NCI-H128 (cell line): ENCODE measurements at regions not wholly inside any gene's neighbourhood (a gene's known extent, or its start where the extent isn't known, plus 50 kb on each side); places are given as distances from the start of the nearest gene placed in this dataset.

Source experiments
- DNase-seq: peaks from one replicate; lab custom pipeline; 2025; ENCODE audit not compliant: unreplicated experiment; lab: John Stamatoyannopoulos, UW

GRCh38 chr9:14399756-14400657 lies 86.1 kb upstream of the NFIB start:
- DNase-seq = no peak

DNA sequence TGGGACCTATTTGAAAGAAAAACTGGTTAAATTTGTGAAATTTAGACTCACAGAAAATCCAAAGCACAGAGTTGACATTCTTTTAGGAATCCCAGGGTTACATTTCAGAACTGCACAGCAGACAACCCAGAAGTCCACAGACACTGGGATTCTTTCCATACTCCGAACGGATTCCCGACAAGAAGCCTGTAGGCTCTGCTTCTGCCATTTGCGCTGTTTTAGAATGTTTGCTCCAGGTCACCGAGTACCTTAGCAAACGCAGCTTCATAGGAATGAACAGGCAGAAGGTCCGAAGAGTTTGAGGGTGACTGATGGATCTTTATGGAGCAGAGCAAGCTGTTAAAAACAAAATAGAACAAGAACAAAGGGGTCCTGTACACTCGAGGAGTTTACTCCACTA lies 84.5 kb upstream of the NFIB start:
- no peak for DNase-seq

- no peak for DNase-seq
These were observed 82.2 kb upstream of the NFIB start for GRCh38 chr9:14396171-14396570.

DNA sequence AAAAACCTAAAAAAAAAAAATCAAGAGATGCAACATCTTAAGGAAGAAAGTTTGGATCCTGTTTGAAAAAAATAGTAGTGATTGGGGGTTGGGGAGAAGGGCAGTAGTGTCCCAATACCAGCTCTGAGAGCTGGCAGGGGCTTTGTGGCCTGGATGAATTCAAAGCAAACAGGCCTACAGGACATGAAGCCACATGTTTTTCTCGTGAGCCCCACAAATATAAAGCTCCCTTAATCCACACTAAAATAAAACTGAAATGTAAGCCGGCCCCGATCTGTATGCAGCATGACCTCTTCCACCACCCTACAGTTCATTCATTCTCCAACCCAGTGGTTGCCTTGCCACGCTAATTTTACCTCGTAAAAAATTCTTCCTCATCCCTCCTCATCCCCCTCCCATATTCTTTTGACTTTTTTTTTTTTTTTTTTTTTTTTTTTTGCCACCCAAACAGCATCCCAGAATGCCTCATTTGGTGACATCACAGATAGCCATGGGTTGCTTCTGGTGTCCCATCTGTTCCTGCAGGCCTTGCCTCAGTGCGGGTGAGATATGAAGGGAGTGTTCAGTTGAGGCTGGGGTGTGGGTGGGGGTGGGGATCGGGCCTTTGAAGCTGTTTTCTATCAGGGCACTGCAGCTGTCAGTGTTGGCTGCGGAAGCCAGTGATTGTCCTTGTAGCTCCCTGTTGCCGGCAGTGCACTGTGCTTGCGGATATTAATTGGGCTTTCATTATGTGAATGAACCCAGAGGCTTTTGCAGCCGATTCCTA lies 81.6 kb upstream of the NFIB start:
- DNase-seq = no peak

DNA sequence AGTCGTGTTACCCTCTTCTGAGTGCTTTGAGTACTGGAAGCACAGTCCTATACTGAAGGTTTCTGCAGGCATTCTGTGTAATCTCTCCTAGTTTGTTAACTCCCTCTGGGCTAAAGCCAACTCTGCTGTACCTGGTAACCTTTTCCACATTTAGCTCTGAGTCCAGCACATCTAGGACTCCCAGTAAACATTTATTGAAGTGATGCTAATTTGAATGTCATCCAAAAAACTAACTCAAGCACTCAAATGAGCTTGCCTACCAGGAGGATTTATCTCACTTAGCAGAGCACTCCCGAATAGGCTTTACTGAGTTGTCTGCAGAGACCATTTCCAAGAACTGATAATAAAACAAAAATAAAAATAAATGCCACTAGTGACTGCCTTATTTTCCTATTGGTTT lies 79.5 kb upstream of the NFIB start:
- DNase-seq = no peak

DNA sequence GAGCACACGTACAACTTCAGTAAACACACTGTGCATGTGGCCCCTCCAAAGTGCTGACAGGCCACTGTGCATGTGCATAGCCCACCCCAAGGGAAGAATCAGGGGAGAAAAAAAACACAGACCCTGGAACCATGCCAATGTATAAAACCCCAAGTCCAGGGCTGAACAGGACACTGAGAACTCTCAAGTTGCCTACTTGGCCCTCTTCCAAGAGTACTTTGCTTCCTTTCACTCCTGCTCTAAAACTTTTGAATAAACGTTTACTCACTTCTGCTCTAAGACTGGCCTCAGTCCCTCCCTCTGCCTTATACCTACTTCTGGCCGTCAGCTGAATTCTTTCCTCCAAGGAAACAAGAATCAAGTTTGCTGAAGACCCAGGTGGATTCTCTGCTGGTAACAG lies 77.7 kb upstream of the NFIB start:
- DNase-seq = no peak

- no peak for DNase-seq
These were observed 75.7 kb upstream of the NFIB start for GRCh38 chr9:14389657-14390056.

DNA sequence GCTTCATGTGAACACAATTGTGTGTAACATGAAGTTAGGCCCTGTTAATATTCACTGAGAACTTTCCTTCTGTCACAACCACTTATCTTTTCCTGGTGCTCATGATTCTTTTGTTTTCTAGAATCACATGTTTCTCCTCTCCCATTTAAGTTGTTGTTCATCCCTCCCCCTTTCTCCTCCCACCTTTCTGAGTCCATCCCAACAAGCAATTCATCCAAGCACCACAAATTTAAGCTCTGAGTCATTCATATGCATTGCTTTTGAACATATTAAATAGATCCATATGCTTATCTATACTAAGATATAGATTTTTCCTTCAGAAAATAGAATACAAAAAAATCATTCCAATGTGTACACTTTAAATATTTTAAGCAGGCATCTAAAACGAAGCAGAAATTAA lies 75.2 kb upstream of the NFIB start:
- DNase-seq = no peak

DNA sequence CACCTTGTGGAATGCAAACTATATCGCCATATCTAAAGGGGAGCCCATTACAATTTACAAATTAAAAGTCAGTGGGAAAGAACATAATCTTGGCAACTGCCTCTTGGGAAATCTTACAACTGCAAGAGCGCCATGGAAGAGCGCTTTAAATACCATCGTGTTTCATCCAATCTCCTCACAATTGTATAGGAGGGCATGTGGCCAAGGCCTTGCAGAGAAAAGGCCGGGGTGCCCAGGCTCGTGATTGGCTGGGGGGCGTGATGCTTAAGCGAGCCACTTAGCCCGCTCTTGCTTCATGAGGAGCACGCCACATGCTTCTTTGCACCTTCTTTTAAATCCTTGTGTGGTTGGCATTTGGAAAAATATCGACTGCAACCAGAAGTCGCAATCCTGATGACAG lies 69.8 kb upstream of the NFIB start:
- no peak for DNase-seq

DNA sequence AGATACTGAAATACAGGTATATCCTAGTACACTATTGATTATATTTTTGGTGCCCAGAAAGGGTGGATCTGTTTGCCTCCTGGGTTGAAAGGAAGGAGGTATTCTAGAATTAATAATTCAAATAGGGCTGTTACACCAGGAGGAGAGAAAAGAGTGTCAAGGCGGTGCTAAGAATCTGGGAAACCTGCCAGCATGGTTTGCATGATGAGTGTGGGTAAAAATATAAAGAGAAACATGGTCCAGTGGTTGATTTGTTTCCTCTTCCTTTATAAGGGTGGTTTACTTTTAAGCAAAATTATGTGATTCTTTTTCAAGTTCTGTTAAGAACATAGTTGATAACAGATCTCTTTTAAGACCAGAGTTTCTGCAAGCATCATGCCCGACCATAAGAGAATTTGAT lies 69.4 kb upstream of the NFIB start:
- no peak for DNase-seq

DNA sequence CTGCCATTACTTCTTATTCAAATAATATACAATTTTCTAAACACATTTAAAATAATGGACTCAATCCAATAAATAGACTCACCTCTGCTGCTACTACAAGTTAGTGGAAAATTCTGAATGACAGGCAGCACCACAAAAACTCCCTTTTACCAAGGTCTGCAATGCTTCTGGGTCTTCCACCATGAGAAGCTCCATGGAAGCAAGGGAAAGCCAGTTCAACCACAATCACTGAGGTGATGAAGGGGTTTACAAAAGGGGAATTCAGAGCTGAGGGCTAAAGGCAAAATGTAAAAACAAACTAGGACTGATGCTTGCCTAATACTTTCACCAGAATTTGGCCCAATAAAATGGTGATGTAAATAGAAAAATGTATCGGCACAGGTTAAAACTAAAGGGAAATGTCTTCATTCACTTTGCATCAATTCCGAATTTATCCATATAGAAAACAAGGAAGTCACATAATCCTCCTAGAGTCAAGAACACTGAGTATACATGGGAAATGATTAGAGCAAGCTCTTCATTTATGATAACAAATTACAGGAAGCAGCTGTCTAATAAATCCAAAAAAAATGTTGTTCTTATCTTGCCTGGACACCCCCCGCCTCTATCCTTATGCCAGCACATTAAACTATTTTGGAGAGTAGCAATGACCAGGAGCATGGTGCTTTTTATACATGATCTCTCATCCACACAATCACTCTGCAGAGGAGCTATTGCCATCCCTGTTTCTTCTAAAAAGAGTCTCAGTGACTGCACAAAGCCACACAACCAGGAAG lies 66.3 kb upstream of the NFIB start:
- DNase-seq = no peak

- no peak for DNase-seq
These were observed 65.3 kb upstream of the NFIB start for GRCh38 chr9:14379280-14379679.

DNA sequence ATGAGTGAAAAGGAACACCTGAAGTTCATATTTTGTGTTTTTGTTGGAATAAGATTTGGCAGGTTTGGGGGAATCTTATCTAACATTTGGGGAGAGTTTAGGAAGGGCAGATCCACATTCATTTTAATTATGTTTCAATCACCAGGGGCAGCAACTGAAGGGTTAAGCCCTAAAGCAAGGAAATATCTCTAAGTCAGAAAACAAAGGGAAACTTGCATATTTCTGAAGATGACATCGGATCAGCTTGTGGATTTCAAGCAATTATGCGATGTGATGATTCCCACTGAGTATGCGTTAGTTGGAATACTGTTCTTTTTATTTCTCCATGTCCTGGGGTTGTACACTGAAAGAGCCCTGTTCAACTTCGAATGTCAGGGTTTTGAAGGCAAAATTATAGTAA lies 59.8 kb upstream of the NFIB start:
- no peak for DNase-seq

GRCh38 chr9:14373336-14373666 lies 59.4 kb upstream of the NFIB start:
- no peak for DNase-seq

- DNase-seq = no peak
These were observed 58.7 kb upstream of the NFIB start for GRCh38 chr9:14372437-14373335.

DNA sequence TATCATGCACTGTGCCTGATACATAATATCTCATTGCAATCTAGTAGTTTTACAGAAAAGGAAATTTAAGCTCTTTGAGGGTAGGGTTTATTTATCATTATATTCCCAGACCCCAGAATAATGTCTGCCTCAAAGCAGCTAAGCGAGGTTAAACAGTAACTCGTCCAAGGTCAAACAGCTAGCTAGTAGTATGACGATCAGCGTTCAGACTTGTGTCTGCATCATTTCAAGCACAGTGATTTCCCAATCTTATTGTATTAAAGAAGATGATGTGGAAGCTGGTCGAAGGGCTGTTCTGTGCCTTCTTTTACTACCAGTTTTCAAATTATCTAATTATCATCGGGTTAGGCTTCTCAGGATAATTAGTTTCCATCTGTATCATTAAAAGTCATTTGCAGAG lies 55.1 kb upstream of the NFIB start:
- no peak for DNase-seq

- no peak for DNase-seq
These were observed 52.1 kb upstream of the NFIB start for GRCh38 chr9:14366076-14366475.

- no peak for DNase-seq
These were observed 51.7 kb upstream of the NFIB start for GRCh38 chr9:14365670-14366069.
